ENCODE measurements at regions not wholly inside any gene's neighbourhood (a gene's known extent, or its start where the extent isn't known, plus 50 kb on each side); places are given as distances from the start of the nearest gene placed in this dataset.

DNA sequence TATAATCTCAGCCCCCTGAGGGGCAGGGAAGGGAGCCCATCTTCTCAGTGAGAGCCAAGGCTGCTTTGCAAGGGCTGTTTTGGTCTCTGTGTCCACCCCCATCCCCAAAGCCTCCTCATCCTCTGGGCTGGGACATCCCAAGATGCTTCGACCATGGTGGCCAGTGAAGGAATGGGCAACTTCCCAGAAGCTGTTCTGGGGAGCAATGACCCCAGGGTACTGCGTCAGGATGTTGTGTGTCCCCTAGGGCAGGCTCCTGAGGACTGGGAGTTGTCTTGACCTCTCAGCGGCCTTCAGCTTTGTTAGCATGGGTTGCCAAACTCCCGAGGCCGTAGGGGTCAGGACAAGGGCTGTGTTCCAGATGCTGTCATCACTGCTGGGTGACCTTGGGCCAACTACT lies 238.4 kb upstream of the POU3F1 start:
- ChIA-PET RAD21 (ENCODE audit: low non-redundant PET in 1 of 2, low total read pairs in 2 of 2, uncharacterized antibody in 2 of 2, unreplicated experiment in 2 of 2) (no interaction called here), CTCF (no interaction called here), POLR2A (no interaction called here)
- Histone ChIP-seq H3K9me3 (ENCODE audit: control insufficient read depth in 1 of 2, insufficient read depth in 1 of 2, low read depth in 1 of 2, low read length in 2 of 2) (no peaks in the 10 kb centered on the region), H2AFZ (ENCODE audit: low read depth, low read length, poor library complexity, severe bottlenecking) (no peak overlapping the region), H3K79me2 (ENCODE audit: insufficient read depth, low read length) (no peaks in the 10 kb centered on the region), H3K9me2 (ENCODE audit: insufficient read depth) (no peaks in the 10 kb centered on the region; the same call in 1 of the 2 replicates), H3K4me1 (ENCODE audit: control insufficient read depth in 1 of 2, insufficient read depth in 2 of 2, low read length in 2 of 2) (no peaks in the 10 kb centered on the region), H4K20me1 (ENCODE audit: insufficient read depth) (no peaks in the 10 kb centered on the region), H3K4me3 (replicated peaks in 1 of 2; ENCODE audit: low read depth in 1 of 2, low read length in 2 of 2) (no peak overlapping the region), H3K4me2 (ENCODE audit: low read length) (no peak overlapping the region), H3K36me3 (ENCODE audit: control insufficient read depth in 1 of 2, insufficient read depth in 2 of 2, low read length in 2 of 2) (no peaks in the 10 kb centered on the region), H3K27me3 (ENCODE audit: insufficient read depth, low read length) (peaks cover 33% of the 10 kb centered on the region), H3K27ac (ENCODE audit: low read depth, low read length) (no peak overlapping the region), H3K9ac (ENCODE audit: low read length) (no peak overlapping the region)
- no peak for ATAC-seq
- no TSS peak for BruUV-seq (replicated peaks)
- no peak for DNase-seq (ENCODE audit: low read depth, low spot score)
- TF ChIP-seq SRF (IDR thresholded peaks at IDR 0.05; ENCODE audit: low read depth) (no peak), SIN3A (IDR thresholded peaks at IDR 0.05; ENCODE audit: low read depth) (no peak), TCF7L2 (IDR thresholded peaks at IDR 0.05; ENCODE audit: borderline replicate concordance, extremely low read depth, insufficient read depth, insufficient read length) (no peak), ELF1 (IDR thresholded peaks at IDR 0.05; ENCODE audit: borderline replicate concordance, low read depth) (no peak), CEBPB (IDR thresholded peaks at IDR 0.05; ENCODE audit: low read depth) (no peak), SP1 (IDR thresholded peaks at IDR 0.05; ENCODE audit: low read depth) (no peak), RAD21 (IDR thresholded peaks at IDR 0.05; ENCODE audit: low read depth) (no peak), ZNF274 (IDR thresholded peaks at IDR 0.05; ENCODE audit: low read depth, low read length) (no peak), YY1 (IDR thresholded peaks at IDR 0.05; ENCODE audit: extremely low read depth, insufficient replicate concordance, low read depth, low read length) (no peak), ZFX (IDR thresholded peaks at IDR 0.05) (no peak), POLR2A (IDR thresholded peaks at IDR 0.05; ENCODE audit: borderline replicate concordance, extremely low read depth, insufficient read depth, insufficient read length) (no peak)
- TF ChIP-seq, protein P1, sequence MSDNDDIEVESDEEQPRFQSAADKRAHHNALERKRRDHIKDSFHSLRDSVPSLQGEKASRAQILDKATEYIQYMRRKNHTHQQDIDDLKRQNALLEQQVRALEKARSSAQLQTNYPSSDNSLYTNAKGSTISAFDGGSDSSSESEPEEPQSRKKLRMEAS (IDR thresholded peaks at IDR 0.05) = no peak
- TF ChIP-seq, protein P2, sequence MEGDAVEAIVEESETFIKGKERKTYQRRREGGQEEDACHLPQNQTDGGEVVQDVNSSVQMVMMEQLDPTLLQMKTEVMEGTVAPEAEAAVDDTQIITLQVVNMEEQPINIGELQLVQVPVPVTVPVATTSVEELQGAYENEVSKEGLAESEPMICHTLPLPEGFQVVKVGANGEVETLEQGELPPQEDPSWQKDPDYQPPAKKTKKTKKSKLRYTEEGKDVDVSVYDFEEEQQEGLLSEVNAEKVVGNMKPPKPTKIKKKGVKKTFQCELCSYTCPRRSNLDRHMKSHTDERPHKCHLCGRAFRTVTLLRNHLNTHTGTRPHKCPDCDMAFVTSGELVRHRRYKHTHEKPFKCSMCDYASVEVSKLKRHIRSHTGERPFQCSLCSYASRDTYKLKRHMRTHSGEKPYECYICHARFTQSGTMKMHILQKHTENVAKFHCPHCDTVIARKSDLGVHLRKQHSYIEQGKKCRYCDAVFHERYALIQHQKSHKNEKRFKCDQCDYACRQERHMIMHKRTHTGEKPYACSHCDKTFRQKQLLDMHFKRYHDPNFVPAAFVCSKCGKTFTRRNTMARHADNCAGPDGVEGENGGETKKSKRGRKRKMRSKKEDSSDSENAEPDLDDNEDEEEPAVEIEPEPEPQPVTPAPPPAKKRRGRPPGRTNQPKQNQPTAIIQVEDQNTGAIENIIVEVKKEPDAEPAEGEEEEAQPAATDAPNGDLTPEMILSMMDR (IDR thresholded peaks at IDR 0.05 in 2 of 3, conservative IDR thresholded peaks at IDR 0.05 in 1 of 3; ENCODE audit: borderline replicate concordance in 1 of 3, insufficient read depth in 1 of 3, low read depth in 2 of 3, low read length in 2 of 3) = no peak
- TF ChIP-seq, protein P3, sequence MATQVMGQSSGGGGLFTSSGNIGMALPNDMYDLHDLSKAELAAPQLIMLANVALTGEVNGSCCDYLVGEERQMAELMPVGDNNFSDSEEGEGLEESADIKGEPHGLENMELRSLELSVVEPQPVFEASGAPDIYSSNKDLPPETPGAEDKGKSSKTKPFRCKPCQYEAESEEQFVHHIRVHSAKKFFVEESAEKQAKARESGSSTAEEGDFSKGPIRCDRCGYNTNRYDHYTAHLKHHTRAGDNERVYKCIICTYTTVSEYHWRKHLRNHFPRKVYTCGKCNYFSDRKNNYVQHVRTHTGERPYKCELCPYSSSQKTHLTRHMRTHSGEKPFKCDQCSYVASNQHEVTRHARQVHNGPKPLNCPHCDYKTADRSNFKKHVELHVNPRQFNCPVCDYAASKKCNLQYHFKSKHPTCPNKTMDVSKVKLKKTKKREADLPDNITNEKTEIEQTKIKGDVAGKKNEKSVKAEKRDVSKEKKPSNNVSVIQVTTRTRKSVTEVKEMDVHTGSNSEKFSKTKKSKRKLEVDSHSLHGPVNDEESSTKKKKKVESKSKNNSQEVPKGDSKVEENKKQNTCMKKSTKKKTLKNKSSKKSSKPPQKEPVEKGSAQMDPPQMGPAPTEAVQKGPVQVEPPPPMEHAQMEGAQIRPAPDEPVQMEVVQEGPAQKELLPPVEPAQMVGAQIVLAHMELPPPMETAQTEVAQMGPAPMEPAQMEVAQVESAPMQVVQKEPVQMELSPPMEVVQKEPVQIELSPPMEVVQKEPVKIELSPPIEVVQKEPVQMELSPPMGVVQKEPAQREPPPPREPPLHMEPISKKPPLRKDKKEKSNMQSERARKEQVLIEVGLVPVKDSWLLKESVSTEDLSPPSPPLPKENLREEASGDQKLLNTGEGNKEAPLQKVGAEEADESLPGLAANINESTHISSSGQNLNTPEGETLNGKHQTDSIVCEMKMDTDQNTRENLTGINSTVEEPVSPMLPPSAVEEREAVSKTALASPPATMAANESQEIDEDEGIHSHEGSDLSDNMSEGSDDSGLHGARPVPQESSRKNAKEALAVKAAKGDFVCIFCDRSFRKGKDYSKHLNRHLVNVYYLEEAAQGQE (IDR thresholded peaks at IDR 0.05; ENCODE audit: low read depth) = no peak
- TF ChIP-seq, protein P4, sequence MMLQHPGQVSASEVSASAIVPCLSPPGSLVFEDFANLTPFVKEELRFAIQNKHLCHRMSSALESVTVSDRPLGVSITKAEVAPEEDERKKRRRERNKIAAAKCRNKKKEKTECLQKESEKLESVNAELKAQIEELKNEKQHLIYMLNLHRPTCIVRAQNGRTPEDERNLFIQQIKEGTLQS (IDR thresholded peaks at IDR 0.05) = no peak
- intact Hi-C loops (cut with micrococcal nuclease) = no loop called here
